ENCODE measurements at regions not wholly inside any gene's neighbourhood (a gene's known extent, or its start where the extent isn't known, plus 50 kb on each side); places are given as distances from the start of the nearest gene placed in this dataset.
A peak's percentile ranks its signal among the peaks of the same experiment; 100 is the strongest.

GRCh38 chr11:45725776-45726492 lies 60.5 kb upstream of the CHST1 start:
- intact Hi-C loops (cut with DNase I) = no loop called here
- DNase-seq (ENCODE audit: low spot score) = no peak

DNA sequence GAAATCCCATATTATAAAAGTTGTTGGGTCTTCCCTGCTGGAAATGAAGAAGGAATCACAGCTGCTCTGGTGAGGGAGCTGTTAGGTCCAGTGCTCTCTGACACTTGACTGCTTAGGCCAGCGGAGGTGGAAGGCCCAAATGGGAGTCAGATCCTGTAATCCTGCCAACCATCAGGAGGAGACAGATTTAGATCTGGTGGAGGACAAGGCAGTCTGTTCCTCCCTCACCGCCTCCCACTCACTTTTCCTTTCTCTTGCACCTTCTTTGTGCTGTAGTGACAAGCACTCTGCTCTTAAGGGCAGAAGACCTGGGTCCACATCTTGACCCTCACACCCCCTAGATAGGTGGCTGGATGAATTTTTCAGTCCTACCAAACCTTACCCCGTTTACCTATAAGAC lies 59.7 kb upstream of the CHST1 start:
- DNase-seq (ENCODE audit: low spot score) = no peak
- intact Hi-C loops (cut with DNase I) = no loop called here

GRCh38 chr11:45724153-45724552 lies 58.7 kb upstream of the CHST1 start:
- intact Hi-C loops (cut with DNase I) = no loop called here
- no peak for DNase-seq (ENCODE audit: low spot score)

DNA sequence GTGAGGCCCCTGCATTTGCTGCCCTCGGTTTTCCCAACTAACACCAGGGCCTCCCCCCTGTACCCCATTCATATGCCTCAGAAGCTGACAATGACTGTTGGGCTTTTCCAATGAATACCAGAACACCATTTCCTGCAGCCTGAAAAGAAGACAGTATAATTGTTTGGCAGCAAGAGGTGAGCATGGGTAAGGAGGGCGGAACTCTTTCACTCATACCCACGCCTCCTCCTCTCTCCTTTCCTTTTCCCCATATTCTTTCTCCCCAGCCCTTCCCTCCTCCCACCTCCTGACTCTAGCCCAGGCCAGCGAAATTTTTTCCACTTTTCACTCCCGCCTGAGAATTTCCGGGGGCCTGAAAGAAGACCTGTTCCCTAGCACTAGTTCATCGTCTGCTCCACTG lies 58.0 kb upstream of the CHST1 start:
- intact Hi-C loops (cut with DNase I) = no loop called here
- DNase-seq (ENCODE audit: low spot score) = no peak

DNA sequence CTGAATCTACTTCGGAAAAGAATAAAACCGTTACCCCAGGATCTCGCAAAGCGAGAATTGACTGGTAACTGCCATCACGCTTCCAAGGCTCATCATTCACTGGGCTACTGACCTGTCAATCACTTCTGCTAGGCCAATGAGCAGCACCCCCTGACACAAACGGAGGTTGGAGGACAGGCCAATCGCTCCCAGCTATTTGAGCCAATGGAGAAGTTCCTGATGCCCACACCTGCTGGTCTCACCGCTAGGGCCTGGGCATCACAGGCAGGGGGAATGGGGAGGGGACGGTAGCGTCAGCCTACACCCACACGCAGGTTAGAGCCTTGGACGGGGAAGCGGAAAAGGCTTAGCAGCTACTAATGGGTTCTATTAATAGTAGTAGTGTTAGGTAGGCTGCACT lies 56.7 kb upstream of the CHST1 start:
- DNase-seq (ENCODE audit: low spot score) = no peak
- intact Hi-C loops (cut with DNase I) = no loop called here

DNA sequence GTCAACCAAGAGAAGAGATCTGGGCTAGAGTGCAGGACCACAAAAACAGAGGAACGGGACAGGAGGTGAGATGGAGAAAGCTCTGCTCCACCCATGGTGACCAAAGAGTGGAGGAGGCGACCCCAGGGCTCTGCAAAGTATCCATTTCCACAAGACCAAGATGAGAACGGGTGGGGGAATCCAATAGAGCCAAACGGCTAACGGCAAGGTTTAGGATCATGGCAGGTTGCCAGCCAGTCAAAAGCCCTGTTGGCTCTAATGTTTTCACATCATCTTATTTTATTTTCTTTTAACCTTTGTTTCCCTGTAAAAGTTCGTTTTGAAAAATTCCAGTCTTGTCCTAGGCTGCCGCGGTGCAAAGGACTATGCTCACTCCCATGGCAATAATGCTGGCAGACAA lies 52.1 kb upstream of the CHST1 start:
- intact Hi-C loops (cut with DNase I) = no loop called here

DNA sequence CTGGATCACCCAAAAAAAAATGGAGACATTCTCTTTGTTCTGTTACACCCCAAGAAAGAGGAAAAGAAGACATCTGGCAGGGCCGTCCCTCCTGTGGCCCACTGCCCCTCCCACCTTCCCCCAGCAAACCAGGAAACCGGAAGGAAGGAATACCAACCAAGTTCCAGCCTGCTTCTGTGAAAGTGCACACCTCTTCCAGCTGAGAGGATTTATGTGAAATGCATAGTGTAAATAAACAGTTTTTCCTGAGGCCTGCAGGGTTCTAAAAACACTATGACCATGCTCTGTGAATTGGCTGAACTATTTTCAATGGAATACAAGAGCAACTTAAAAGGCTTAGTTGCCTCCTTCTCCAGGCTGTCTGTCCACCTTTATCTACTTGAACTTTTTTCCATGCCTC lies 50.0 kb upstream of the CHST1 start:
- no peak for DNase-seq (ENCODE audit: low spot score)
- intact Hi-C loops (cut with DNase I) = no loop called here

More for the DNA sequence above, 52.1 kb upstream of the CHST1 start:
- peak; percentile 55 for DNase-seq (ENCODE audit: low spot score)
